ENCODE measurements at regions not wholly inside any gene's neighbourhood (a gene's known extent, or its start where the extent isn't known, plus 50 kb on each side); places are given as distances from the start of the nearest gene placed in this dataset.

DNA sequence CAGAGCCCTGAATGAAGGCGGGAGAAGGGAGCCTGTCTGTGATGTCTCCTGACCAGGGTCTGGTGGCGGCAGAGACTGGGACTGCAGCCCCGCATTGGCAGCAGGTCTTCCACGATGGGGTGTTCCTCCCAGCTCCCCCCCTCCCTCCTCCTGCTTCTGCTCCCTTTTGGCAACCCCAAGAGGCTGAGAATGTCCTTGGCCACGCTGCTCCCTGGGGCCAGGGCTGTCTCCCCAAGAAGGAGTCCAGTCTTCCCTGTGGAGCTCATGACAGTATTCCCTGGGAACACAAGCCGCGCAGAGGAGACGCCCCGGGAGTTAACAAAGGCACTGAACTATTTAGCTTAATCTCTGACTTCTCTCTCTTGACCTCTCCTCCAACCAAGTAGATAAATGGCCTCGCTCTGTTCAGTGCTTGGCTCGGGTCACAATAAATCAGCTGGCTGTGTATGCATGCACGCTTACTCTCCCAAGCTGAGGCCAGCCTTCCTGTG lies 84.0 kb upstream of the NEURL1B start:
- no peak overlapping the region for H3K4me3 ChIP-seq (ENCODE audit: low read length)
- no peak for TF ChIP-seq CTCF (conservative IDR thresholded peaks at IDR 0.05; ENCODE audit: low read depth, low read length)
- no peak for DNase-seq (ENCODE audit: low read depth)

- no peak for DNase-seq (ENCODE audit: low read depth)
- H3K4me3 ChIP-seq (ENCODE audit: low read length), result no peak overlapping the region
- TF ChIP-seq CTCF (conservative IDR thresholded peaks at IDR 0.05; ENCODE audit: low read depth, low read length), result no peak
Measured at GRCh38 chr5:172556262-172556661, 84.8 kb upstream of the NEURL1B start.

GRCh38 chr5:172554562-172554961 lies 86.5 kb upstream of the NEURL1B start:
- DNase-seq (ENCODE audit: low read depth), result no peak
- no peak for TF ChIP-seq CTCF (conservative IDR thresholded peaks at IDR 0.05; ENCODE audit: low read depth, low read length)
- no peak overlapping the region for H3K4me3 ChIP-seq (ENCODE audit: low read length)

DNA sequence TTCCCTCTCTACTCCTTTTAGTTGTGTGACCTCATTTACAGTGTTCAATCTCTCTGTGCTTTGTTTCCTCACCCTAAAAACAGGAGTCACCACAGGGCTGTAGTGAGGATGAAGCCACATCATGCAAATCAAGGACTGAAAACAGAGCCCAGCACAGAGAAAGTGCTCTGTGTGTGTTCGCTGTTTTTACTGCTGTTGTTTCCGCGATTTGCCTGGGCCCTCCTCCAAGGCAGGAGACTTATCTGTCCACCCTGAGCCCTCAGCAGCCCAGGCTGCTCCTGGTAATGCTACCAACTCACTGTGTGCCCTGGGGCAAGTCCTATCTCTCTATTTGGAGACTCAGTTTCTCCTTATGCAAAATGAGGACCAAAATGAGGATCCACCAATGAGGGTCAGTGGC lies 87.2 kb upstream of the NEURL1B start:
- DNase-seq (ENCODE audit: low read depth), result no peak
- H3K4me3 ChIP-seq (ENCODE audit: low read length), result no peak overlapping the region
- no peak for TF ChIP-seq CTCF (conservative IDR thresholded peaks at IDR 0.05; ENCODE audit: low read depth, low read length)

- no peak for DNase-seq (ENCODE audit: low read depth)
Measured at GRCh38 chr5:172553167-172553566, 87.9 kb upstream of the NEURL1B start.

DNA sequence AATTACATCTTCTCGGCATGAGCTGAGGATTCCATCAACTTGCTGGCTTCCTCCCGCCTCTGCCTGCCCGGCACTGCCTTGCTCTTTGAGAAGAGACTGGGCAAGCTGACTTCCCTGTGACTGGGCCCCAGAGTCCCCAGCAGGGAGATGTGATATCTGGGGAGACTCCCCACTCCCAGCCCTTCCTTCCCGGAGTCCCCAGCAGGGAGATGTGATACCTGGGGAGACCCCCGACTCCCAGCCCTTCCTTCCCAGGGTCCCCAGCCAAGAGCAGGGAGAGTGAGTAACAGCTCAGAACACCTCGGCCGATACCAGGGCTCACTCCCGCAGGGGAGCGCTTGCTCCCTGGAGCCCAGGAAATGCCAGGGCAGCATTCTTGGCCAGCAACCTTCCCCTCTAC lies 90.1 kb upstream of the NEURL1B start:
- DNase-seq (ENCODE audit: low read depth), result no peak
- no peak overlapping the region for H3K4me3 ChIP-seq (ENCODE audit: low read length)
- TF ChIP-seq CTCF (conservative IDR thresholded peaks at IDR 0.05; ENCODE audit: low read depth, low read length), result no peak

More at GRCh38 chr5:172553167-172553566, 87.9 kb upstream of the NEURL1B start:
- TF ChIP-seq CTCF (conservative IDR thresholded peaks at IDR 0.05; ENCODE audit: low read depth, low read length), result no peak
- H3K4me3 ChIP-seq (ENCODE audit: low read length), result no peak overlapping the region

GRCh38 chr5:172550096-172550765 lies 90.8 kb upstream of the NEURL1B start:
- no peak for TF ChIP-seq CTCF (conservative IDR thresholded peaks at IDR 0.05; ENCODE audit: low read depth, low read length)
- no peak for DNase-seq (ENCODE audit: low read depth)
- H3K4me3 ChIP-seq (ENCODE audit: low read length), result no peak overlapping the region
